ENCODE measurements at regions not wholly inside any gene's neighbourhood (a gene's known extent, or its start where the extent isn't known, plus 50 kb on each side); places are given as distances from the start of the nearest gene placed in this dataset.

- TF ChIP-seq, protein P1, sequence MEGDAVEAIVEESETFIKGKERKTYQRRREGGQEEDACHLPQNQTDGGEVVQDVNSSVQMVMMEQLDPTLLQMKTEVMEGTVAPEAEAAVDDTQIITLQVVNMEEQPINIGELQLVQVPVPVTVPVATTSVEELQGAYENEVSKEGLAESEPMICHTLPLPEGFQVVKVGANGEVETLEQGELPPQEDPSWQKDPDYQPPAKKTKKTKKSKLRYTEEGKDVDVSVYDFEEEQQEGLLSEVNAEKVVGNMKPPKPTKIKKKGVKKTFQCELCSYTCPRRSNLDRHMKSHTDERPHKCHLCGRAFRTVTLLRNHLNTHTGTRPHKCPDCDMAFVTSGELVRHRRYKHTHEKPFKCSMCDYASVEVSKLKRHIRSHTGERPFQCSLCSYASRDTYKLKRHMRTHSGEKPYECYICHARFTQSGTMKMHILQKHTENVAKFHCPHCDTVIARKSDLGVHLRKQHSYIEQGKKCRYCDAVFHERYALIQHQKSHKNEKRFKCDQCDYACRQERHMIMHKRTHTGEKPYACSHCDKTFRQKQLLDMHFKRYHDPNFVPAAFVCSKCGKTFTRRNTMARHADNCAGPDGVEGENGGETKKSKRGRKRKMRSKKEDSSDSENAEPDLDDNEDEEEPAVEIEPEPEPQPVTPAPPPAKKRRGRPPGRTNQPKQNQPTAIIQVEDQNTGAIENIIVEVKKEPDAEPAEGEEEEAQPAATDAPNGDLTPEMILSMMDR (IDR thresholded peaks at IDR 0.05; ENCODE audit: control extremely low read depth in 1 of 3, insufficient read depth in 1 of 3, low read depth in 1 of 3, low read length in 3 of 3), result no peak
- TF ChIP-seq EGR1 (IDR thresholded peaks at IDR 0.05; ENCODE audit: borderline replicate concordance, low read depth, low read length) (no peak), ZNF274 (IDR thresholded peaks at IDR 0.05; ENCODE audit: borderline replicate concordance, extremely low read depth, low read length) (no peak)
Observed at GRCh38 chr5:5995819-5996218, 382.5 kb downstream of the MED10 start.

Data from H1 (cell line).